ENCODE measurements at regions not wholly inside any gene's neighbourhood (a gene's known extent, or its start where the extent isn't known, plus 50 kb on each side); places are given as distances from the start of the nearest gene placed in this dataset.
A peak's percentile ranks its signal among the peaks of the same experiment; 100 is the strongest.

GRCh38 chr2:103293742-103294077 is 531.9 kb downstream of the TMEM182 start:
- no peak overlapping the region for H2BK120ac ChIP-seq (ENCODE audit: low read depth, low read length)
- no peak overlapping the region for H4K91ac ChIP-seq (ENCODE audit: low read depth, low read length, poor library complexity)
- H2AK5ac ChIP-seq (ENCODE audit: low read depth, low read length): no peak overlapping the region
- H4K8ac ChIP-seq (ENCODE audit: low read depth, low read length): no peak overlapping the region
- no peak overlapping the region for H3K23ac ChIP-seq (ENCODE audit: low read depth, low read length, poor library complexity)
- H2BK5ac ChIP-seq (ENCODE audit: low read length): no peak overlapping the region
- no peak overlapping the region for H2BK12ac ChIP-seq (ENCODE audit: low read length)
- H2AFZ ChIP-seq (ENCODE audit: low read length): peak overlapping the region; percentile 65
- no peak overlapping the region for H3K14ac ChIP-seq (ENCODE audit: low read length)
- no peaks in the 10 kb centered on the region for H3K27me3 ChIP-seq (ENCODE audit: control insufficient read depth in 3 of 3, insufficient read depth in 3 of 3, low read depth in 1 of 3, low read length in 3 of 3)
- peak overlapping the region; percentile 34 for H3K4me2 ChIP-seq (ENCODE audit: insufficient read depth, low read length, poor library complexity, severe bottlenecking)
- no CpG with 5 or more reads among the region's 3 CpGs for WGBS, 2 donors (ENCODE audit: extremely low coverage in 2 of 2, insufficient read length in 2 of 2, insufficient replicate concordance in 1 of 2)
- H3K27ac ChIP-seq (replicated peaks; ENCODE audit: low read length): no peak overlapping the region
- H3K9ac ChIP-seq (ENCODE audit: low read depth, low read length, poor library complexity): no peak overlapping the region
- H3K79me1 ChIP-seq (ENCODE audit: low read depth, low read length): no peaks in the 10 kb centered on the region
- DNase-seq (ENCODE audit: low spot score): no peak
- no peak overlapping the region for H2BK15ac ChIP-seq (ENCODE audit: low read length)
- H3K4ac ChIP-seq (ENCODE audit: low read length): no peak overlapping the region
- no peak overlapping the region for H3K4me3 ChIP-seq (ENCODE audit: low read length in 2 of 2)
- peaks cover 7 to 37% of the 10 kb centered on the region in 2 donors for H3K4me1 ChIP-seq (ENCODE audit: control insufficient read depth in 2 of 2, insufficient read depth in 1 of 2, low read depth in 1 of 2, low read length in 2 of 2)
- H3K9me3 ChIP-seq (replicated peaks in 1 of 2; ENCODE audit: control insufficient read depth in 2 of 2, insufficient read depth in 1 of 2, low read depth in 1 of 2, low read length in 2 of 2): peaks cover 0 to 3% of the 10 kb centered on the region in 2 donors
- no peaks in the 10 kb centered on the region for H3K36me3 ChIP-seq (replicated peaks in 1 of 2; ENCODE audit: control insufficient read depth in 2 of 2, insufficient read depth in 2 of 2, low read length in 2 of 2)
- no peak overlapping the region for H3K18ac ChIP-seq (ENCODE audit: low read length)

DNA sequence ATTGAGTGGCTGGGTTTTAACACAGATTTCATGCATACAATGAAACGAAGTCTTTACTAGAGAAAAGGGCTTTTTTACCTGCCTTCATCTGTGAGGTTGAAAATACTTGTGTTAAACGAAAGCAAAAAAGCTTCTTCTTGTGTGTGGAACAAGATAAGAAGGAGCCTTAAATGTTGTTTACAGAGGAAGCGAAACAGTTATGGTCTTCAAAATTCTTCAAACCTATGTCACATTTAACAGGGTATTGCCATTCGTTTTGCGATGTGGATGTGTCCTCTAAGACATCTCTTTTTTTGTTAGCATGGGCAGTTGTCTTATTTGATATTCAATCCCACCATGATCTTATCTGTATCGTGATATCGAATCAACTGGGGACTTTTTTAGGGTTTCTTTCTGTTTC is 532.6 kb downstream of the TMEM182 start:
- Histone ChIP-seq H2BK15ac (ENCODE audit: low read length) (no peak overlapping the region), H3K4me1 (ENCODE audit: control insufficient read depth in 2 of 2, insufficient read depth in 1 of 2, low read depth in 1 of 2, low read length in 2 of 2) (peaks cover 4 to 31% of the 10 kb centered on the region in 2 donors), H3K14ac (ENCODE audit: low read length) (no peak overlapping the region), H4K8ac (ENCODE audit: low read depth, low read length) (no peak overlapping the region), H3K27ac (replicated peaks; ENCODE audit: low read length) (no peak overlapping the region), H3K4ac (ENCODE audit: low read length) (no peak overlapping the region), H3K4me2 (ENCODE audit: insufficient read depth, low read length, poor library complexity, severe bottlenecking) (no peak overlapping the region), H2BK5ac (ENCODE audit: low read length) (no peak overlapping the region), H3K23ac (ENCODE audit: low read depth, low read length, poor library complexity) (no peak overlapping the region), H4K91ac (ENCODE audit: low read depth, low read length, poor library complexity) (no peak overlapping the region), H3K9ac (ENCODE audit: low read depth, low read length, poor library complexity) (no peak overlapping the region), H3K27me3 (ENCODE audit: control insufficient read depth in 3 of 3, insufficient read depth in 3 of 3, low read depth in 1 of 3, low read length in 3 of 3) (no peaks in the 10 kb centered on the region), H3K18ac (ENCODE audit: low read length) (no peak overlapping the region), H2AFZ (ENCODE audit: low read length) (peak overlapping the region; percentile 65), H2BK120ac (ENCODE audit: low read depth, low read length) (no peak overlapping the region), H3K79me1 (ENCODE audit: low read depth, low read length) (no peaks in the 10 kb centered on the region), H3K4me3 (ENCODE audit: low read length in 2 of 2) (no peak overlapping the region), H3K36me3 (replicated peaks in 1 of 2; ENCODE audit: control insufficient read depth in 2 of 2, insufficient read depth in 2 of 2, low read length in 2 of 2) (no peaks in the 10 kb centered on the region), H2BK12ac (ENCODE audit: low read length) (no peak overlapping the region), H3K9me3 (replicated peaks in 1 of 2; ENCODE audit: control insufficient read depth in 2 of 2, insufficient read depth in 1 of 2, low read depth in 1 of 2, low read length in 2 of 2) (peaks cover 0 to 3% of the 10 kb centered on the region in 2 donors), H2AK5ac (ENCODE audit: low read depth, low read length) (no peak overlapping the region)
- no peak for DNase-seq (ENCODE audit: low spot score)
- WGBS, 2 donors (ENCODE audit: extremely low coverage in 2 of 2, insufficient read length in 2 of 2, insufficient replicate concordance in 1 of 2): no CpG with 5 or more reads among the region's 7 CpGs

DNA sequence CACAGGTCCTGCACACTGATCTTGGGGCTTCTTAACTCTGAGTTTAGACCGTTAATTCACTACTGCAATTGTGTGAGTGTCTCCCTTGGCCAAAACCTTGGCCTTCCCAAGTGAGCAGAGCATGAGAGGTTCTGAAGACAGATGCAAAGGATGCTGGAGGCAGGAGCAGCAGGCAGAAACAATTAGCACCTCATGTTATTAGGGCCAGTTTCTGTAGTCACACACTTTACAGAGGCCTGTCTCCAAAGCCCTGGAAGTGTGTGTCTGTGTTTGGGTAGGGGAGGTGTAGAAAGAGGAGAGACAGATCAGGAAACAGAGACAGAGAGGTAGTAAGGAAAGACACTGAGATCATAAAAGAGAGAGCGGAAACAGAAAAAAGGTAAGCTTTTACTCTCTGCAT is 533.8 kb downstream of the TMEM182 start:
- no peak for DNase-seq (ENCODE audit: low spot score)
- Histone ChIP-seq H3K4me1 (ENCODE audit: control insufficient read depth in 2 of 2, insufficient read depth in 1 of 2, low read depth in 1 of 2, low read length in 2 of 2) (peaks cover 4 to 24% of the 10 kb centered on the region in 2 donors), H2AK5ac (ENCODE audit: low read depth, low read length) (no peak overlapping the region), H2BK5ac (ENCODE audit: low read length) (no peak overlapping the region), H2BK120ac (ENCODE audit: low read depth, low read length) (no peak overlapping the region), H3K4ac (ENCODE audit: low read length) (no peak overlapping the region), H4K8ac (ENCODE audit: low read depth, low read length) (no peak overlapping the region), H2AFZ (ENCODE audit: low read length) (peak overlapping the region; percentile 65), H3K79me1 (ENCODE audit: low read depth, low read length) (no peaks in the 10 kb centered on the region), H3K18ac (ENCODE audit: low read length) (peak overlapping the region; percentile 45), H2BK15ac (ENCODE audit: low read length) (no peak overlapping the region), H3K4me3 (ENCODE audit: low read length in 2 of 2) (no peak overlapping the region), H3K27me3 (ENCODE audit: control insufficient read depth in 3 of 3, insufficient read depth in 3 of 3, low read depth in 1 of 3, low read length in 3 of 3) (no peaks in the 10 kb centered on the region), H3K36me3 (replicated peaks in 1 of 2; ENCODE audit: control insufficient read depth in 2 of 2, insufficient read depth in 2 of 2, low read length in 2 of 2) (no peaks in the 10 kb centered on the region), H2BK12ac (ENCODE audit: low read length) (no peak overlapping the region), H3K27ac (replicated peaks; ENCODE audit: low read length) (no peak overlapping the region), H3K23ac (ENCODE audit: low read depth, low read length, poor library complexity) (no peak overlapping the region), H3K14ac (ENCODE audit: low read length) (no peak overlapping the region), H3K4me2 (ENCODE audit: insufficient read depth, low read length, poor library complexity, severe bottlenecking) (no peak overlapping the region), H3K9ac (ENCODE audit: low read depth, low read length, poor library complexity) (no peak overlapping the region), H3K9me3 (replicated peaks in 1 of 2; ENCODE audit: control insufficient read depth in 2 of 2, insufficient read depth in 1 of 2, low read depth in 1 of 2, low read length in 2 of 2) (peaks cover 0 to 3% of the 10 kb centered on the region in 2 donors), H4K91ac (ENCODE audit: low read depth, low read length, poor library complexity) (no peak overlapping the region)
- WGBS, 2 donors (ENCODE audit: extremely low coverage in 2 of 2, insufficient read length in 2 of 2, insufficient replicate concordance in 1 of 2): no CpG with 5 or more reads among the region's 2 CpGs

DNA sequence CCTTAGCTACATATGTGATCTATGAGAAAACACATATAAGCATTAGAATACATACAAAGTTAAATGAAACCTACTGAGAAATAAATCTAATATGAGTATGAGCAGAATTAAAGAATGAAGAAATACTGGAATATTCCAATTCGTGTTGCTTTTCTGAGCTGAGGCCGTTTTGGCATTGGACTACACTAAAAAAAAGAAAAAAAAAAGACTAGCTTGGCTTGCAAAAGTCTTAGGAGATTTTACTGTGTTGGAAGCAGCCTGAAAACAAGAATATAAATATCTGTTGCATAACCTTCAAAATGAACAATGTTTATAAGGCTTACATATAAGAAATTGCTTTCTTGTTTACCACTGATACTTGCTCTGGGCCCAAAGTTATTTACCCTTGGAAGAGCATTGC is 562.8 kb downstream of the TMEM182 start:
- Histone ChIP-seq H3K4me2 (ENCODE audit: insufficient read depth, low read length, poor library complexity, severe bottlenecking) (no peak overlapping the region), H4K91ac (ENCODE audit: low read depth, low read length, poor library complexity) (no peak overlapping the region), H2BK15ac (ENCODE audit: low read length) (no peak overlapping the region), H3K27me3 (ENCODE audit: control insufficient read depth in 3 of 3, insufficient read depth in 3 of 3, low read depth in 1 of 3, low read length in 3 of 3) (no peaks in the 10 kb centered on the region), H3K36me3 (replicated peaks in 1 of 2; ENCODE audit: control insufficient read depth in 2 of 2, insufficient read depth in 2 of 2, low read length in 2 of 2) (no peaks in the 10 kb centered on the region), H2AFZ (ENCODE audit: low read length) (no peak overlapping the region), H3K23ac (ENCODE audit: low read depth, low read length, poor library complexity) (no peak overlapping the region), H2AK5ac (ENCODE audit: low read depth, low read length) (no peak overlapping the region), H2BK5ac (ENCODE audit: low read length) (no peak overlapping the region), H3K4me3 (ENCODE audit: low read length in 2 of 2) (no peak overlapping the region), H3K79me1 (ENCODE audit: low read depth, low read length) (no peaks in the 10 kb centered on the region), H2BK120ac (ENCODE audit: low read depth, low read length) (no peak overlapping the region), H3K27ac (replicated peaks; ENCODE audit: low read length) (no peak overlapping the region), H3K9ac (ENCODE audit: low read depth, low read length, poor library complexity) (no peak overlapping the region), H3K14ac (ENCODE audit: low read length) (no peak overlapping the region), H3K18ac (ENCODE audit: low read length) (no peak overlapping the region), H4K8ac (ENCODE audit: low read depth, low read length) (no peak overlapping the region), H3K4ac (ENCODE audit: low read length) (no peak overlapping the region), H2BK12ac (ENCODE audit: low read length) (no peak overlapping the region), H3K4me1 (ENCODE audit: control insufficient read depth in 2 of 2, insufficient read depth in 1 of 2, low read depth in 1 of 2, low read length in 2 of 2) (peaks cover 0 to 7% of the 10 kb centered on the region in 2 donors), H3K9me3 (replicated peaks in 1 of 2; ENCODE audit: control insufficient read depth in 2 of 2, insufficient read depth in 1 of 2, low read depth in 1 of 2, low read length in 2 of 2) (peaks cover 0 to 17% of the 10 kb centered on the region in 2 donors)
- no peak for DNase-seq (ENCODE audit: low spot score)
- no CpG with 5 or more reads among the region's 2 CpGs for WGBS, 2 donors (ENCODE audit: extremely low coverage in 2 of 2, insufficient read length in 2 of 2, insufficient replicate concordance in 1 of 2)

Measured in neuronal stem cell (in vitro differentiated cells).